GM18502 (cell line): ENCODE measurements at regions not wholly inside any gene's neighbourhood (a gene's known extent, or its start where the extent isn't known, plus 50 kb on each side); places are given as distances from the start of the nearest gene placed in this dataset.

Source experiments
- ATAC-seq: cut with Tn5 transposase; IDR thresholded peaks from one replicate; pipeline ENCODE4 v1.9.1; 2021; ENCODE audit warnings: mild to moderate bottlenecking; ENCODE audit not compliant: unreplicated experiment, poor library complexity

DNA sequence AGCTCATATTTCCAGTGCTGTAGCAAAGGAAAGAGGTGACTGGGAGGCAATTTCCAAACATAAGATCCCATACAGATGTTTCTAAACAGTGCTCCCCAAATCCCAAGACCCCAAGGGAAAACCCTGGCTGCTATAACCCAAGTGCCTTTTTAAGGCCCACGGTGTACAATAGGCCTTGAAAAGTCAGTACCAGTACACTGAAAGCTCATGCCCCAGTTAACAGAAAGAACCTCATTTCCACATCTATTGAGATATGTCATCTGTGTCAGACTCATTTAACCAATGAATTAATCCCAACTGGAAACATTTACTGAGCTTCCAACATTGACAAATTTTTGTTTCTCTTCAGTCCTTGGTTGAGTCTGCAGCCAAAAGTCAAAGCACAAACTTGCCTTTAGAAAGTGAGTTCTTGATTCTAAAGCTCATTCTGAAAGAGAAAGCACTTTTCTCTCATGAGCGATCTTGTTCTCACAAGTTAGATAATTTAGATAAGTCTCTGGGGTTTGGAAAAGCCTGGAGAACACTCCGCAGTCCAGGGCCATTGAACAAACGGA lies 239.8 kb upstream of the ARHGAP20 start:
- ATAC-seq = peak; percentile 37

- peak; percentile 52 for ATAC-seq
These were observed 239.1 kb upstream of the ARHGAP20 start for GRCh38 chr11:110951037-110951949.

DNA sequence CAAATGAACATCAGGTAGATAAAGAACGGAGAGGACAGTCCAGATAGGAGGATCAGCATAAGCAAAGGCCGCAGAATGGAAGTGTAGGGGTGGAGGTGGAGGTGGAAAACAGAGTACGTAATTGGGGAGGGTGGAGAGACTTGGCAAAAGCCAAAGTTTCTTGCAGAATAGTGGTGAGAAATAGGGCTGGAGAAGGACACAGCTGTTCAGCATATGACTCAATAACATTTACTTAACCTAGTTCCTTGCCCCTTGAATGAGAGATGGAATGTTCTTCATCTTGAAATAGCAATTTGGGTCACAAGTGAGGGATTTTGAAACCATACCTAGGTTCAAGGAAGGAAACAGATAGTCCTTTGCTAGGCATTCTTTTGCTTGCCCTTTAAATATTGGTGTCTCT lies 235.9 kb upstream of the ARHGAP20 start:
- ATAC-seq = no peak

DNA sequence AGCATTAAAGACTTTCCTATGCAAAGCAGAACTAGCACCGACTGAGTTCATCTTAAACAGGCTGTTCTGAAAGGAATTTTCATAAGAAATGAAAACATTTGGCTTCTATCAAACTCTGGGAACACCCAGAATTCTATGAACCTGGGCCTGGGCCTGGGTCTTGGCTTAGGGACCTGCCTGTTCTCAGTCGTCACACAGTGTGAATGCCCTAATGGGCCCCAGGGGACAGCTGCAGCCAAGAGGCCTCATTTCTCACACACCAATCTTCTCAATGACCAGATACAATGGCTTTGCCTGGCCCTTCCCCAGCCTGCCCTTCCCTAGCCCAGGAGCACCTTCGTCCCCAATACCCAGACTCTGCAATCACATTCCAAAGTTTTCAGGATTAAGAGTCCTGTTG lies 234.9 kb upstream of the ARHGAP20 start:
- ATAC-seq = no peak

- no peak for ATAC-seq
These were observed 227.2 kb upstream of the ARHGAP20 start for GRCh38 chr11:110939471-110939870.

DNA sequence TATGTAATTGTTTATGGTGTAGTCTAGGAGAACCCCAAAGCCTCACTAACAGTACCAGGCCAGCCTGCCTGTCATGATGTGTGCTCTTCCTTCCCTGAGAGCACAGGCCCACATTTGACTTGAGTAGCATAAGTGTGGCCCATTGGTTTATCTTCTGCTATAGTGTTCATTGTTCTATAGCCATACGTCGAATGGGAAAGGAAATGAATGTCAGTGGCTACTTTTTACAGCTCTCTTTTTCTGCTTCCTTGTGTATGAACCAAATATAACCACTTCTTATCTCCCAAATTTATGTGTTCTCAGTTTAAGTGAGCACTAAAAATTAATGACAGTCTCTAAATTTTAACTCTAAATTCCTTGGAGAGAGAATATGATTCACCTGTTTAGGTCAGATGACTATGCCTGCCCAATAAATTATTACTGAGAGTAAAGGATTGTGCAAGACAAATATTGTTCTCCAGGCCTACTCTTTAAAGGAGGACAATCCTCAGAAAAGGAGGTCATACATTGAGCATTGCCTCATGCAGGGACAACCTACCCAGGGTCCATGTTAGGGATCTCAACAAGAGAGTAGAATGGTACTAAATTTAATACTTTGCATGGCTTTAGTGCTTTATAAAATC lies 222.9 kb upstream of the ARHGAP20 start:
- ATAC-seq = no peak

DNA sequence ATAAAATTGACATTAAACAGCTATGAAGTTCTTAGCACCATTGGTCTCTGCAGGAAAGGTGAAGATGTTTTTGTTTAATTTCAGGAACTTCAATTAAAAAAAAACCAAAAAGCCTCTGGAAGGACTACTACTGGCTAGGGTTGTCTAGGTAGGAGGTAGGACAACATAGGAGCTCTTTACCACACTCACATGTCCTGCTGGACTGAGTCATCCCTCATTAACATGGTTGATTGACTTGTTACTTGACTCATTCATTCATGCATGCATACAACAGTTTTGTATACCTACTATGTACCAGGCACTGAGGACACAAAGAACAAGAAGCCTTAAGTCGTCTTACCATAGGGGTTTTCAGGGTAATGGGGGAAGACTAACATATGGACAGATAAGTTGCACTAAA lies 216.9 kb upstream of the ARHGAP20 start:
- no peak for ATAC-seq

- ATAC-seq = no peak
These were observed 216.2 kb upstream of the ARHGAP20 start for GRCh38 chr11:110928391-110928790.

GRCh38 chr11:110921742-110922521 lies 209.7 kb upstream of the ARHGAP20 start:
- no peak for ATAC-seq

DNA sequence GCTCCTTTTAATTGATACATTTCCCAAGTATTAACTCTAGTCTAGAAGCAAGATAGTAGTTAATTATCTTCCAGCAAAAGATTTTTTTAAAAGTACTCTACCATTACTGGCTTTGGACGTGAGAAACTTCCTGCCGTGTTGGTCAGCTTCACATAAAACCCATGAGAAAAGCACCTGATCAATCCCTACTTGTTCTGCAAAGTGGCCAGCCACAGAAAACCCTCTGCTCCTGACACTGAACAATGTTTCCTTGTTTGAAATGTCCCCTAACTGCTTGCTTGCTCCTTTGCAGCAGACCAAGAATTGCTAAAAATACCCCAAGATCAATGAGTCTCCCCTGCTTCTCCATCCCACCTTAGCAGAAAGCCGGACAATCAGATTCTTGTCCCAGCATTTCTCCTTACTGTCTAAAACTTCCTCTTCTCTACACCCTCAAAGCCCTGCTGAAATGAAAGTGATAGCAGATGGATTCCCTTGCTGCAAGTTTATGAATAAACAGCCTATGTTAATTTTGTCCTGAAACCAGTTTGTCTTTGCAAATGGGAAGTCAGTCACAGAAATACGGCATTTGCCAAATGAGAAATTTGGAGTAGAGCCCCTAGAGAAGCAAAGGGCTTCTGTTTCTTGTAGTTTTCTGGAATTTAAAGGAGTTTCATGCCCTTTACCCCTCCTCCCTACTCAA lies 207.1 kb upstream of the ARHGAP20 start:
- ATAC-seq = no peak

- no peak for ATAC-seq
These were observed 206.1 kb upstream of the ARHGAP20 start for GRCh38 chr11:110918351-110918750.

GRCh38 chr11:110912437-110912836 lies 200.2 kb upstream of the ARHGAP20 start:
- no peak for ATAC-seq

DNA sequence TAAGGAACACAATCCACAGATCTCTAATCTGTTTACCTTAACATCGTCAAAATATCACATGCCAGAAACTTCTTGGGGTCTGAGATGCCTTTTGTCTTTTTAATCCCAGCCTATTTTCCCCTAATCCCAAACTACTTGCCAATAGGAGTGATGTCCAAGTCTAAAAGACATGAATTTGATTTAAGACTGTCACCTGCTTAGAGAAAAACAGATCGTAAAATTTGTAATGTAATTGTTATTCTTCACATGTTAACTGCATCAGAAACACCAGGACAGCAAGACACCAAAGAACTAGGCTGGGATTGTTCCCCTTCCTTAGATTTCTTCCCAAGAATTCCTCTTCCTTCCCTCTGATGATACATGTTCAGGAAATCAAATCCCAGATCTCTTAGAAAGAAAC lies 198.1 kb upstream of the ARHGAP20 start:
- no peak for ATAC-seq

DNA sequence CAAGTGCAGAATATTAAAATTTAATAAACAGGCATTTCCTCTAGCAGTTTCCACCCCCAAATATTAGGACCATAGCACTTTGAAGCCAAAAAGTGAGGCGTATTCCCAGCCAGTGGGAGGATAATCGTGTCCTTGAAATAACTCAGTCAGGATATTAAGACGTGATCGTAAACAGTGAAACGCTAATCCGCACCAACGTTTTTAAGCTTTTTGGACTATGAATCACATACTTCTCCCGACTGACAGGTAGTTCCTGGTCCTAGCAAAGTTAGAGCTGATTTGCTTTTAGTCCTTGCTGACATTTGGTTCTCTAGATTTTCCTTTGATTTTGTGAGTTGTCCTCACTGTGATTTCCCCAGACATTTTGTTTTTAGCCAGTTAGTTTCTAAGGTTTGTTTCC lies 197.1 kb upstream of the ARHGAP20 start:
- no peak for ATAC-seq

DNA sequence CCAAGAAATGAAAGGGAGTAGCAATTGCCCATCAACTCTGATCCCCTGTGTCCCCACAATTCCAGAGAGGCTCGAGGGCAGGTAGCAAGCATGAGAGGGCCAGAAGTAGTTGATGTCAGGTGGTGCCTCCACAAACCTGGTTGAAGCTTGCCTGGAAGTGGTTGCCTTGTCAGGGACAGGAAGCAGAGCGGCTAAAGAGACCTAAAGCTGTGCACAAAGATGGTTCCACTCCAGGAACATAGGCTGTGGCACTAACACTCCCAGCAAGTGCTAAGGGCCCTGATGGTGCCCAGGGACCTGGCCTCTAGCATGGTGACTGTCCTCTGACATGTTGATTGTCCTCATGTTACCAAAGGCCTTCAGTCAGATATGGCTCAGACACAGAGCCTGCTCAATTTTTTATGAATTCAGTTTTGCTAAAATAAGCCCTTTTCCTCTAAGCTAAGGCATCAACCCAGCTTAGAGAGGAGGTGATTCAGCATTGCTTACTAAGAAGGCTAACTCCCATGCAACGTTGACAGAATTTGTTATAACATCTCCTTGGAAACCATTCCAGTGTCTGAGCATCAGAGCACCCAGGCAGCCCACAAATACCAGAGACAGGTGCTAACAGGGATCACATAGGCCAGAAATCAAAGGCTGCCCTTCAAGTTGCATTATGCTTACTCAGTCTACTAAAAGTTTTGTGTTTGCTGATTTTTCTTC lies 196.3 kb upstream of the ARHGAP20 start:
- ATAC-seq = no peak

DNA sequence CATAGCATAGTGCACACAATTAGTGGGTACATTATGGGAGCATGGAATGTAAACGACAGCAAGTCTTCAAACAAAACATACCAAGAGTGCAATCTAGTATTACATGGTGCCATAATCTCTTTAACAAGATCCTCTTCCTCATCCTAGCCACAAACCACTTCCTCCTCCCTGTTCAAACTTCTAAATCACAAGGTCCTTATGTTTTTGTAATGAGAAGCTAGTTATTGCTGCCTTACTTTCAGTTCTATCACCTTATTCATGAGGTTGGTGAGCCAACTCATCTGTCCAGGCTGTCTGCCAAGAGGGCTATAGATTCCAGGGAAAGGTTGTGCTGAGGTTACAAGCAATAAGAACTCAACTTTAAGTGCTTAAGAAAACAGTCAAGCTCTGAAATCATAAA lies 195.4 kb upstream of the ARHGAP20 start:
- no peak for ATAC-seq

DNA sequence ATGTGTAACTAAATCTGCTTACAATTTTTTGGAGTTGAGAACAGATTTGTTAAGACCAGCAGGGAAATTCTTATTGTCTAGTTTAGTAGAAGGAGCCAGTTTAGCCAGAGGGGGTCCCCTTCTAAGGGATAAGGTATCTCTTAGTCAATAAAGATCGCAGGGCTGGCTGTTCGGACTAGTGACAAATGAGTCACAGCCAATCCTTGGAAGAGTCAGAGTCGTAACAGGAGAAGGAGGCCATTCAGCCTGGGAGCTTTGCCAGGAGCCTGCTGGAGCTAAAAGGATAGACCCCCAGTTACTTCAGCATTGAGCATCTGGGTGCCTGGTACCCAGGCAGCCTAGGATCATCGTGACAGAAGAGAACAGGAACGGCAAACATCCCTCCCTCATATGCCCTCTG lies 191.6 kb upstream of the ARHGAP20 start:
- ATAC-seq = no peak

- ATAC-seq = no peak
These were observed 191.1 kb upstream of the ARHGAP20 start for GRCh38 chr11:110903378-110903777.

DNA sequence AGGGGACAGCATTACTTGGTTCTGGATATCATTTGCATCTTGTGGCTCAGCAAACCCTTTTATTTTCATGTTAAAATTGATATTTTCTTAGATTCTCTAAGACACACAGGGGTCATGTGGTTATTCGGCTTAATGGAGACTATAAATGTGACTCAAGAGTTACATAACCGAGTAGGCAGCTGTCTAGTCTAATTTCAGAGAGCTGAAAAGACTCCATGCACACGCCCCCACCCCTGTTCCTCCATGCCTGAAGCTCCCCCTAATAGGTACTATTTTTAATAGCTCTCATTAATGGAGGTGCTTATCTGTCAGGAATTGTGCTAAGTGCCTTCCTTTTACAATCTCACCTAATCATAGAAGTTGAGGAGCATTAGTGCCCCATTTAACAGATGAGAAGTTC lies 189.2 kb upstream of the ARHGAP20 start:
- ATAC-seq = no peak

- no peak for ATAC-seq
These were observed 188.2 kb upstream of the ARHGAP20 start for GRCh38 chr11:110900426-110900825.
